ENCODE measurements at regions not wholly inside any gene's neighbourhood (a gene's known extent, or its start where the extent isn't known, plus 50 kb on each side); places are given as distances from the start of the nearest gene placed in this dataset.

GRCh38 chr11:76730887-76731565, 52.1 kb upstream of the TSKU start:
- ATAC-seq (no peak), DNase-seq (ENCODE audit: low spot score) (no peak), FAIRE-seq (no peak)
- no peaks in the 10 kb centered on the region for H3K9me3 ChIP-seq (ENCODE audit: low read length)
- ChIA-PET POLR2A (no interaction called here), CTCF (ENCODE audit: low intra/inter-chr PET ratio, low total read pairs) (interaction anchor here (1.7 kb wide), 1 partner anchor 189 kb away, joined by 5 read pairs; no protein-coding TSS in a partner anchor)
- H3K36me3 ChIP-seq (replicated peaks in 1 of 2; ENCODE audit: control insufficient read depth in 1 of 2, insufficient read depth in 2 of 2, low read length in 2 of 2): no peaks in the 10 kb centered on the region
- H3K27ac ChIP-seq (ENCODE audit: extremely low read length, insufficient read depth, low read length): no peak overlapping the region
- H3K9ac ChIP-seq (ENCODE audit: insufficient read depth, low read depth, low read length): no peak overlapping the region
- WGBS (ENCODE audit: low lambda C conversion rate): 20% methylated on average over 4 of the region's 6 CpGs
- H4K20me1 ChIP-seq (ENCODE audit: insufficient read depth, low read length): no peaks in the 10 kb centered on the region
- in situ Hi-C loops (cut with HindIII; ENCODE audit: extremely low pct_ligation_motif_present, low pct_unique_long_range_greater_than_20kb) (loop anchor here (5.0 kb wide), 1 partner anchor 311 kb away; no protein-coding TSS in a partner anchor), intact Hi-C loops (cut with micrococcal nuclease; ENCODE audit: unreplicated experiment) (no loop called here)
- BruUV-seq (replicated peaks): no TSS peak
- peaks cover 13% of the 10 kb centered on the region for H3K4me1 ChIP-seq (ENCODE audit: insufficient read depth, low read length)
- no peak overlapping the region for H3K4me3 ChIP-seq (replicated peaks in 1 of 3; ENCODE audit: insufficient read depth in 1 of 3, low read depth in 2 of 3, low read length in 3 of 3)
- no peak overlapping the region for H3K4me2 ChIP-seq (ENCODE audit: low read depth, low read length)
- no peak overlapping the region for H2AFZ ChIP-seq (ENCODE audit: low read length)
- TF ChIP-seq YEATS2 (CRISPR knock-in tag; IDR thresholded peaks at IDR 0.05; ENCODE audit: borderline replicate concordance): no peak
- TF ChIP-seq, protein P1, sequence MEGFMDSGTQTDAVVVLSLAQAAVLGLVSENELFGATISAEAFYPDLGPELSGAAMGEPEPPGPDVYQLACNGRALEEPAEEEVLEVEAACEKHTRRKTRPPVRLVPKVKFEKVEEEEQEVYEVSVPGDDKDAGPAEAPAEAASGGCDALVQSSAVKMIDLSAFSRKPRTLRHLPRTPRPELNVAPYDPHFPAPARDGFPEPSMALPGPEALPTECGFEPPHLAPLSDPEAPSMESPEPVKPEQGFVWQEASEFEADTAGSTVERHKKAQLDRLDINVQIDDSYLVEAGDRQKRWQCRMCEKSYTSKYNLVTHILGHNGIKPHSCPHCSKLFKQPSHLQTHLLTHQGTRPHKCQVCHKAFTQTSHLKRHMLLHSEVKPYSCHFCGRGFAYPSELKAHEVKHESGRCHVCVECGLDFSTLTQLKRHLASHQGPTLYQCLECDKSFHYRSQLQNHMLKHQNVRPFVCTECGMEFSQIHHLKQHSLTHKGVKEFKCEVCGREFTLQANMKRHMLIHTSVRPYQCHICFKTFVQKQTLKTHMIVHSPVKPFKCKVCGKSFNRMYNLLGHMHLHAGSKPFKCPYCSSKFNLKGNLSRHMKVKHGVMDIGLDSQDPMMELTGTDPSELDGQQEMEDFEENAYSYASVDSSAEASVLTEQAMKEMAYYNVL (CRISPR knock-in tag; IDR thresholded peaks at IDR 0.05; ENCODE audit: borderline replicate concordance): no peak
- no peak for TF ChIP-seq ZNF644 (CRISPR knock-in tag; IDR thresholded peaks at IDR 0.05; ENCODE audit: low read depth)
- no peaks in the 10 kb centered on the region for H3K79me2 ChIP-seq (ENCODE audit: insufficient read depth, low read length)
- H3K27me3 ChIP-seq (ENCODE audit: control insufficient read depth in 1 of 2, insufficient read depth in 2 of 2, low read length in 2 of 2): peaks cover 1 to 25% of the 10 kb centered on the region in 2 experiments; a peak in 4 of 5 replicates

DNA sequence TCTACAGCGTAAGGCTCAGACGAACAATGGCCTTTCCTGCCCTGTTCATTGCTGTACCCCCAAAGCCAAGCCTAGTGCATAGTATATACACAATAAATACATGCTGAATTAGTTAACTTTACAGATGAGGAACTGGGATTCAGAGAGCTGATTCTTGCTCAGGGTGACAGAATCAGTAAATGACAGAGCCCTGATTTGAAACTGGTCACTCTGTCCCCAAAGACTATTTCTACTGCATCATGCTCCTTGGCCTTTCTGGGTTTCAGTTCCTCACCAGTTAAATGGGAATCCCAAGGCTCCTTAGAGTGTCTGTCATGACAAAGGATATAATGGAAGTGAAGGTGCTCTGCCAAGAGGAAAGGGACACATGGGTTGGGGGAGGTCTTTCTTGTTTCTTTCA, 50.5 kb upstream of the TSKU start:
- Histone ChIP-seq H3K9me3 (ENCODE audit: low read length) (no peaks in the 10 kb centered on the region), H3K4me2 (ENCODE audit: low read depth, low read length) (no peak overlapping the region), H3K27ac (ENCODE audit: extremely low read length, insufficient read depth, low read length) (no peak overlapping the region), H2AFZ (ENCODE audit: low read length) (no peak overlapping the region), H3K9ac (ENCODE audit: insufficient read depth, low read depth, low read length) (no peak overlapping the region), H3K27me3 (ENCODE audit: control insufficient read depth in 1 of 2, insufficient read depth in 2 of 2, low read length in 2 of 2) (peaks cover 3 to 29% of the 10 kb centered on the region in 2 experiments; a peak in 2 of 5 replicates), H3K4me3 (replicated peaks in 1 of 3; ENCODE audit: insufficient read depth in 1 of 3, low read depth in 2 of 3, low read length in 3 of 3) (no peak overlapping the region), H3K4me1 (ENCODE audit: insufficient read depth, low read length) (peaks cover 22% of the 10 kb centered on the region), H3K36me3 (replicated peaks in 1 of 2; ENCODE audit: control insufficient read depth in 1 of 2, insufficient read depth in 2 of 2, low read length in 2 of 2) (no peaks in the 10 kb centered on the region), H4K20me1 (ENCODE audit: insufficient read depth, low read length) (no peaks in the 10 kb centered on the region), H3K79me2 (ENCODE audit: insufficient read depth, low read length) (no peaks in the 10 kb centered on the region)
- no peak for DNase-seq (ENCODE audit: low spot score)
- in situ Hi-C loops (cut with HindIII; ENCODE audit: extremely low pct_ligation_motif_present, low pct_unique_long_range_greater_than_20kb): loop anchor here (5.0 kb wide), 1 partner anchor 310 kb away; no protein-coding TSS in a partner anchor
- intact Hi-C loops (cut with micrococcal nuclease; ENCODE audit: unreplicated experiment): no loop called here
- no peak for FAIRE-seq
- WGBS (ENCODE audit: low lambda C conversion rate): 53% methylated on average over 2 of the region's 2 CpGs
- CTCF ChIA-PET (ENCODE audit: low intra/inter-chr PET ratio, low total read pairs): interaction anchor here (2.3 to 3.7 kb wide), 2 partner anchors 66 to 187 kb away, joined by 26 to 28 read pairs; no protein-coding TSS in a partner anchor
- POLR2A ChIA-PET: no interaction called here
- no TSS peak for BruUV-seq (replicated peaks)
- ATAC-seq: no peak
- TF ChIP-seq ZNF703 (CRISPR knock-in tag; IDR thresholded peaks at IDR 0.05; ENCODE audit: borderline replicate concordance) (no peak), SKI (IDR thresholded peaks at IDR 0.05; ENCODE audit: partially characterized antibody) (no peak), HOXA5 (CRISPR knock-in tag; IDR thresholded peaks at IDR 0.05) (no peak), SRSF4 (IDR thresholded peaks at IDR 0.05; ENCODE audit: low read depth, low read length, poor library complexity, severe bottlenecking) (no peak), MATR3 (CRISPR knock-in tag; IDR thresholded peaks at IDR 0.05) (no peak), YEATS2 (CRISPR knock-in tag; IDR thresholded peaks at IDR 0.05; ENCODE audit: borderline replicate concordance) (no peak), ZNF704 (CRISPR knock-in tag; IDR thresholded peaks at IDR 0.05; ENCODE audit: borderline replicate concordance) (no peak)
- TF ChIP-seq, protein P2, sequence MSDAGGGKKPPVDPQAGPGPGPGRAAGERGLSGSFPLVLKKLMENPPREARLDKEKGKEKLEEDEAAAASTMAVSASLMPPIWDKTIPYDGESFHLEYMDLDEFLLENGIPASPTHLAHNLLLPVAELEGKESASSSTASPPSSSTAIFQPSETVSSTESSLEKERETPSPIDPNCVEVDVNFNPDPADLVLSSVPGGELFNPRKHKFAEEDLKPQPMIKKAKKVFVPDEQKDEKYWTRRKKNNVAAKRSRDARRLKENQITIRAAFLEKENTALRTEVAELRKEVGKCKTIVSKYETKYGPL (CRISPR knock-in tag; IDR thresholded peaks at IDR 0.05): no peak
